GM20000 (cell line): ENCODE measurements at regions not wholly inside any gene's neighbourhood (a gene's known extent, or its start where the extent isn't known, plus 50 kb on each side); places are given as distances from the start of the nearest gene placed in this dataset.
"Not testable (repeated sequence)": the region's sequence is repeated elsewhere in the genome, so short reads cannot be mapped to it uniquely, and the experiment has no call there.

ENCODE experiments used
- DNase-seq: peaks from one replicate; pipeline ENCODE4 v3.0.0; 2012; ENCODE audit warnings: low spot score
- CTCF ChIP-seq: IDR thresholded peaks from 2 replicates; pipeline ENCODE4 v1.5.1; 2012; ENCODE audit warnings: mild to moderate bottlenecking, control low read depth; ENCODE audit errors: extremely low read depth, missing control alignments

GRCh38 chr6:11404081-11404480 is 133.5 kb upstream of the TMEM170B start:
- DNase-seq = no peak
- TF ChIP-seq CTCF = no peak

- TF ChIP-seq CTCF = no peak
Measured at GRCh38 chr6:11403035-11403601, 134.4 kb upstream of the TMEM170B start.

GRCh38 chr6:11402581-11402980 is 135.0 kb upstream of the TMEM170B start:
- not testable (repeated sequence) for DNase-seq

More at GRCh38 chr6:11403035-11403601, 134.4 kb upstream of the TMEM170B start:
- DNase-seq = no peak

- not testable (repeated sequence) for DNase-seq
Measured at GRCh38 chr6:11401954-11402353, 135.6 kb upstream of the TMEM170B start.

DNA sequence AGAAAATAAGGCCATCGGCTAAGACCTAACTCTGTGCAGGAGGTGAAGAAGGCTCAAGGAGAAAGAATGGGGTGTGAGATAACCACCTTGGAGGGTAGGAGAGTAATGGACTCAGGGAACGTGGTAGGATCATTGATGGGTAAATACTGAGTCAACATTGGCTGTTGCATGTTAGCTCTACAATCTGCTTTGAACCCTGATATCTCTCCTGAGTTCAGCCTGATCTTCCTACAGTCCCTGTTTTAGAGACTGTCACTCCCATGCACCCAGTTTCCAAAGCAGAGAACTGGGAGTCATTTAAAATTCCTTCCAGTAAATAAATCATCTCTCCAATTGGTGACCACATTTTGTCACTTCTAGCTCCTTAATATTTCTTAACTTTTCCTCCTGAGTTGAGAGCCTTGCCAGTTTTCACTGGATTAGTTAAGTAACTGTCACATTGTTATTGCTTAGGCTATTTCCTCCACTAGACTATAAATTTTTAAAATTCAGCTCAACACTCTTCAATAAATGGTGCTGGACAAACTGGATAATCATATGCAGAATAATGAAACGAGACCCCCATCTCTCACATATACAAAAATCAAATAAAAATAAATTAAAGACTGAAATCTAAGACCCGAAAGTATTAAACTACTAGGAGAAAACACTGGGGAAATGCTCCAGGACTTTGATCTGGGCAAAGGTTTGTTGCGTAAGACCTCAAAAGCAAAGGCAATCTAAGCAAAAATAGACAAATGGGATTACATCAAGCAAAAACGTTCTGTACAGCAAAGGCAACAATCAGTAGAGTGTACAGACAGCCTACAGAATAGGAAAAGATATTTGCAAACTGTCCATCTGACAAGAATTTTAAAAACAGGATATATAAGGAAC is 138.9 kb upstream of the TMEM170B start:
- no peak for DNase-seq
- TF ChIP-seq CTCF = no peak

DNA sequence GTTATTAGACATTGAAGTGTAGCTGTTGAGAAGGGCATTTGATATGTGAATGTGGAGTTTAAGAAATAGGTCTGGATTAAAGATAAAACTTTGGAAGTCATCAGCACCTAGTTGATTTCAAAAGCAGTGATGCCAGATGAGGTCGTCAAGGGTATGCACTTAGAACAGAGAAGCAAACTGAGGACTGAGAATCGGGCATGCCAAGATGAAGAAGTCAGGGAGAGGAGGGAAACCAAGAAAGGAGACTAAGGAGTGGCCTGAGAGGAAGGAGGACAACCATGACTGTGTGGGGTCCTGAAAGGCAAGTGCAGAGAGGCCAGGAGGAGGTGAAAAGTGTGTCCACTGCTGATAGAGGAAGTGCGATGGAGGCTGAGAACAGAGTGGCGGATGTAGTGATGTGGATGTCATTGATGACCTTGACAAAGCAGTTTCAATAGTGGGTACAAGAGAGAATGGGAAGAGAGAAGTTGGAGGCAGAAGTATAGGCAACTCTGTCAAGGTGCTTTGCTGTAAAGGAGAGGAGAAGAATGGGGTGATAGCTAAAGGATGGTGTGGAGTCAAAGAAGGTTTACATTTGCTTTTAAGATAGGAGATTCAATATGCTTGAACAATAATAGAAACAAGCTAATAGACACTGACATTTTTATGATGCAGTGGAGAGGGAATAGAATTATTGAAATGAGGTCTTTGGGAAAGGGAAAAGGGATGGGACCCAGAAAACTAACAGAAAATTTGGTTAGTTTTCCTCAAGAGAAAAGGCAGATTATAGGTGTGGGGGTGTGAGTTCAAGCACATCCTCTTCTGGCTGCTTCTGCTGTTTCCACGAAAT is 139.7 kb upstream of the TMEM170B start:
- TF ChIP-seq CTCF = no peak
- DNase-seq = no peak

GRCh38 chr6:11396860-11397259 is 140.7 kb upstream of the TMEM170B start:
- DNase-seq = no peak
- no peak for TF ChIP-seq CTCF

- no peak for TF ChIP-seq CTCF
- no peak for DNase-seq
Measured at GRCh38 chr6:11393713-11394627, 143.6 kb upstream of the TMEM170B start.
